Mesodermal cell (in vitro differentiated cells): ENCODE measurements at regions not wholly inside any gene's neighbourhood (a gene's known extent, or its start where the extent isn't known, plus 50 kb on each side); places are given as distances from the start of the nearest gene placed in this dataset.
"Not testable (repeated sequence)": the region's sequence is repeated elsewhere in the genome, so short reads cannot be mapped to it uniquely, and the experiment has no call there.

Experiments used
- H3K27ac ChIP-seq: 2 replicates; pipeline ENCODE4 v1.7.0; 2013; ENCODE audit warnings: mild to moderate bottlenecking, low read depth, low read length, moderate library complexity; ENCODE audit not compliant: severe bottlenecking
- H3K36me3 ChIP-seq: 2 replicates; pipeline ENCODE4 v1.7.1; 2013; ENCODE audit warnings: mild to moderate bottlenecking, low read length, moderate library complexity; ENCODE audit not compliant: control insufficient read depth, insufficient read depth
- H3K4me1 ChIP-seq: one replicate; pipeline ENCODE4 v1.7.1; 2013; ENCODE audit warnings: mild to moderate bottlenecking, low read length; ENCODE audit not compliant: insufficient read depth, control insufficient read depth, poor library complexity, severe bottlenecking
- H3K4me3 ChIP-seq: 2 replicates; pipeline ENCODE4 v1.7.0; 2013; ENCODE audit warnings: low read length, control low read depth, mild to moderate bottlenecking; ENCODE audit not compliant: insufficient read depth, poor library complexity, severe bottlenecking; ENCODE audit errors: extremely low read depth
- H3K9me3 ChIP-seq: 2 replicates; pipeline ENCODE4 v1.7.1; 2013; ENCODE audit warnings: mild to moderate bottlenecking, low read length, moderate library complexity; ENCODE audit not compliant: control insufficient read depth
- WGBS, 2 experiments: methylation state at CpG; one replicate each; pipeline ENCODE4 v1.1.5; 2013; ENCODE audit warnings: missing lambda C conversion rate in 2 of 2; ENCODE audit not compliant: insufficient coverage in 2 of 2; 5-methylcytosine and 5-hydroxymethylcytosine counted together

- no peaks in the 10 kb centered on the region for H3K9me3 ChIP-seq
- no peaks in the 10 kb centered on the region for H3K36me3 ChIP-seq
- no CpG with 5 or more reads among the region's 2 CpGs for WGBS, 2 experiments
- no peaks in the 10 kb centered on the region for H3K4me1 ChIP-seq
- no peak overlapping the region for H3K4me3 ChIP-seq
- no peak overlapping the region for H3K27ac ChIP-seq
These were observed 438.5 kb upstream of the NUDT12 start for GRCh38 chr5:104001136-104001535.

GRCh38 chr5:103993031-103993430 is 430.4 kb upstream of the NUDT12 start:
- Histone ChIP-seq H3K4me1 (no peaks in the 10 kb centered on the region), H3K36me3 (no peaks in the 10 kb centered on the region), H3K9me3 (no peaks in the 10 kb centered on the region), H3K27ac (no peak overlapping the region), H3K4me3 (no peak overlapping the region)
- WGBS, 2 experiments: no CpG with 5 or more reads among the region's 1 CpG

GRCh38 chr5:103990064-103990463 is 427.5 kb upstream of the NUDT12 start:
- WGBS, 2 experiments: 100% methylated on average over 1 of the region's 4 CpGs; no CpG with 5 or more reads in 1 of the 2 experiments
- no peaks in the 10 kb centered on the region for H3K9me3 ChIP-seq
- no peaks in the 10 kb centered on the region for H3K4me1 ChIP-seq
- H3K27ac ChIP-seq: no peak overlapping the region
- no peak overlapping the region for H3K4me3 ChIP-seq
- H3K36me3 ChIP-seq: no peaks in the 10 kb centered on the region

- no peak overlapping the region for H3K27ac ChIP-seq
- no peaks in the 10 kb centered on the region for H3K36me3 ChIP-seq
- no peaks in the 10 kb centered on the region for H3K9me3 ChIP-seq
- no peak overlapping the region for H3K4me3 ChIP-seq
- no peaks in the 10 kb centered on the region for H3K4me1 ChIP-seq
- WGBS, 2 experiments: 85% methylated on average over 2 of the region's 4 CpGs; no CpG with 5 or more reads in 1 of the 2 experiments
These were observed 419.0 kb upstream of the NUDT12 start for GRCh38 chr5:103981592-103981991.

GRCh38 chr5:103973669-103974068 is 411.1 kb upstream of the NUDT12 start:
- Histone ChIP-seq H3K4me1 (no peaks in the 10 kb centered on the region), H3K4me3 (no peak overlapping the region), H3K9me3 (no peaks in the 10 kb centered on the region), H3K27ac (no peak overlapping the region), H3K36me3 (no peaks in the 10 kb centered on the region)

GRCh38 chr5:103966295-103966694 is 403.7 kb upstream of the NUDT12 start:
- H3K27ac ChIP-seq, H3K4me1 ChIP-seq, H3K9me3 ChIP-seq, H3K36me3 ChIP-seq, H3K4me3 ChIP-seq: not testable (repeated sequence)
- WGBS, 2 experiments: 95 to 97% methylated on average over 6 to 18 of the region's 25 CpGs

GRCh38 chr5:103962023-103962422 is 399.4 kb upstream of the NUDT12 start:
- no peaks in the 10 kb centered on the region for H3K9me3 ChIP-seq
- WGBS, 2 experiments: no CpG with 5 or more reads among the region's 1 CpG
- H3K4me1 ChIP-seq: no peaks in the 10 kb centered on the region
- no peak overlapping the region for H3K27ac ChIP-seq
- H3K4me3 ChIP-seq: no peak overlapping the region
- H3K36me3 ChIP-seq: no peaks in the 10 kb centered on the region

- H3K9me3 ChIP-seq: no peaks in the 10 kb centered on the region
- no peak overlapping the region for H3K27ac ChIP-seq
- 90 to 93% methylated on average over 19 to 31 of the region's 47 CpGs for WGBS, 2 experiments
- no peaks in the 10 kb centered on the region for H3K4me1 ChIP-seq
- H3K36me3 ChIP-seq: no peaks in the 10 kb centered on the region
- H3K4me3 ChIP-seq: no peak overlapping the region
These were observed 391.2 kb upstream of the NUDT12 start for GRCh38 chr5:103953601-103954382.

- H3K9me3 ChIP-seq: no peaks in the 10 kb centered on the region
- WGBS, 2 experiments: no CpG with 5 or more reads among the region's 1 CpG
These were observed 389.2 kb upstream of the NUDT12 start for GRCh38 chr5:103951776-103952175.

GRCh38 chr5:103943230-103943629 is 380.6 kb upstream of the NUDT12 start:
- H3K4me3 ChIP-seq: no peak overlapping the region
- WGBS, 2 experiments: 87 to 90% methylated on average over 3 to 5 of the region's 7 CpGs
- no peaks in the 10 kb centered on the region for H3K36me3 ChIP-seq
- H3K27ac ChIP-seq: no peak overlapping the region
- no peaks in the 10 kb centered on the region for H3K9me3 ChIP-seq
- no peaks in the 10 kb centered on the region for H3K4me1 ChIP-seq

More at GRCh38 chr5:103951776-103952175, 389.2 kb upstream of the NUDT12 start:
- H3K4me3 ChIP-seq: no peak overlapping the region
- no peaks in the 10 kb centered on the region for H3K4me1 ChIP-seq
- no peak overlapping the region for H3K27ac ChIP-seq
- H3K36me3 ChIP-seq: no peaks in the 10 kb centered on the region

GRCh38 chr5:103942587-103943186 is 380.1 kb upstream of the NUDT12 start:
- no peaks in the 10 kb centered on the region for H3K9me3 ChIP-seq
- H3K4me1 ChIP-seq: no peaks in the 10 kb centered on the region
- H3K4me3 ChIP-seq: no peak overlapping the region
- H3K36me3 ChIP-seq: no peaks in the 10 kb centered on the region
- 87 to 100% methylated on average over 1 to 3 of the region's 6 CpGs for WGBS, 2 experiments
- no peak overlapping the region for H3K27ac ChIP-seq
